A673 (cell line): ENCODE measurements at regions not wholly inside any gene's neighbourhood (a gene's known extent, or its start where the extent isn't known, plus 50 kb on each side); places are given as distances from the start of the nearest gene placed in this dataset.

ENCODE experiments used
- CTCF ChIP-seq: fragments of 300-800, 200-600 bp; sonication (generic); conservative IDR thresholded peaks from 2 replicates; pipeline ENCODE4 v1.5.1; 2017; ENCODE audit warnings: low read depth, mild to moderate bottlenecking, antibody characterized with exemption, low read length, moderate library complexity, mixed read lengths
- EZH2 ChIP-seq: fragments of 200-600 bp; sonication (generic); IDR thresholded peaks from 2 replicates; pipeline ENCODE4 v1.6.1; 2017; ENCODE audit warnings: borderline replicate concordance, low read depth, mild to moderate bottlenecking, mixed read lengths, antibody characterized with exemption, low read length; ENCODE audit not compliant: poor library complexity, severe bottlenecking

DNA sequence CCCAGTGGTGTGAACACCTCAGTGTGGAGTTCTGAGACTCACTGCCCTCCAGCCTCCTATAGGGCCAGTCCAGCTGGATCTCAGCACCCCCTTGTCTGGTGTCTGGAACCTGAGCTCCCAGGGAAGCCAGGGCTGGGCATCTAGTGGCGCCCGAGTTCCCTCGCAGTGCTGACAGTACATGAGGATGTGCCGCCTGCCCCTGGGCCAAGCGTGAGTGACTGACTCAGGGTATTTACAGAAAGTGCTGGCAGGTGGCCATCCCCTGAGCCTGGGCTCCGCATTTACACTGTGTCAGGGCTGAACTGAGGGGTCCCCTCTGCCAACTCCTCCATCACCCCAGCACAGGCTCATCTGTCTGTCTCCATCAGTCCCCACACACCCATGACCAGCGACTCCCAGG lies 185.3 kb downstream of the BRD1 start:
- TF ChIP-seq CTCF (no peak), EZH2 (no peak)
